Trophoblast cell (in vitro differentiated cells and primary cell): ENCODE measurements at regions not wholly inside any gene's neighbourhood (a gene's known extent, or its start where the extent isn't known, plus 50 kb on each side); places are given as distances from the start of the nearest gene placed in this dataset.
A peak's percentile ranks its signal among the peaks of the same experiment; 100 is the strongest.

Source experiments
- DNase-seq, 2 donors: peaks; one replicate each; pipeline ENCODE4 v3.0.0-alpha.2; 2016
- H2AFZ ChIP-seq: 2 replicates; pipeline ENCODE4 v1.6.1; 2013; ENCODE audit warnings: low read length, moderate library complexity, mild to moderate bottlenecking; ENCODE audit not compliant: insufficient read depth, poor library complexity
- H2AK5ac ChIP-seq: 2 replicates; pipeline ENCODE4 v1.6.1; 2013; ENCODE audit warnings: mild to moderate bottlenecking, low read length
- H2BK120ac ChIP-seq: 2 replicates; pipeline ENCODE4 v1.6.1; 2013; ENCODE audit warnings: low read length, mild to moderate bottlenecking, moderate library complexity; ENCODE audit not compliant: insufficient read depth, poor library complexity
- H2BK12ac ChIP-seq: 2 replicates; pipeline ENCODE4 v1.6.1; 2013; ENCODE audit warnings: mild to moderate bottlenecking, low read length, moderate library complexity
- H2BK5ac ChIP-seq: 2 replicates; pipeline ENCODE4 v1.6.1; 2013; ENCODE audit warnings: low read length, low read depth, moderate library complexity, mild to moderate bottlenecking; ENCODE audit not compliant: poor library complexity
- H3K14ac ChIP-seq: 2 replicates; pipeline ENCODE4 v1.6.1; 2013; ENCODE audit warnings: mild to moderate bottlenecking, low read length
- H3K18ac ChIP-seq: 2 replicates; pipeline ENCODE4 v1.6.1; 2013; ENCODE audit warnings: mild to moderate bottlenecking, low read length
- H3K23ac ChIP-seq: 2 replicates; pipeline ENCODE4 v1.6.1; 2013; ENCODE audit warnings: low read length
- H3K27ac ChIP-seq: 2 replicates; pipeline ENCODE4 v1.5.1; 2013; ENCODE audit warnings: low read depth, mild to moderate bottlenecking, inconsistent platforms, low read length, moderate library complexity
- H3K27me3 ChIP-seq: 2 replicates; pipeline ENCODE4 v1.6.1; 2013; ENCODE audit warnings: inconsistent platforms, mild to moderate bottlenecking, low read length, moderate library complexity; ENCODE audit not compliant: insufficient read depth
- H3K36me3 ChIP-seq, 2 experiments: 1 replicate in 1 of 2; 2 replicates in 1 of 2; pipeline ENCODE4 v1.6.1; 2013; ENCODE audit warnings: low read length in 2 of 2, mild to moderate bottlenecking in 2 of 2, moderate library complexity in 1 of 2; ENCODE audit not compliant: insufficient read depth in 2 of 2, control insufficient read depth in 1 of 2
- H3K4ac ChIP-seq: 2 replicates; pipeline ENCODE4 v1.6.1; 2013; ENCODE audit warnings: low read depth, mild to moderate bottlenecking, low read length, moderate library complexity
- H3K4me1 ChIP-seq, 2 experiments: 1 replicate in 1 of 2; 2 replicates in 1 of 2; pipeline ENCODE4 v1.6.1; 2013; ENCODE audit warnings: low read length in 2 of 2, mild to moderate bottlenecking in 2 of 2, moderate library complexity in 1 of 2; ENCODE audit not compliant: insufficient read depth in 2 of 2, control insufficient read depth in 1 of 2
- H3K4me2 ChIP-seq: 2 replicates; pipeline ENCODE4 v1.6.1; 2013; ENCODE audit warnings: inconsistent platforms, mild to moderate bottlenecking, low read length, moderate library complexity
- H3K4me3 ChIP-seq: 2 replicates; pipeline ENCODE4 v1.5.1; 2013; ENCODE audit warnings: mild to moderate bottlenecking, low read depth, low read length, inconsistent platforms
- H3K79me1 ChIP-seq: one replicate; pipeline ENCODE4 v1.6.1; 2013; ENCODE audit warnings: low read length
- H3K79me2 ChIP-seq: 2 replicates; pipeline ENCODE4 v1.6.1; 2013; ENCODE audit warnings: low read length, mild to moderate bottlenecking; ENCODE audit not compliant: control insufficient read depth, insufficient read depth, poor library complexity
- H3K9ac ChIP-seq: 2 replicates; pipeline ENCODE4 v1.6.1; 2013; ENCODE audit warnings: mild to moderate bottlenecking, low read length
- H3K9me3 ChIP-seq: 2 replicates; pipeline ENCODE4 v1.6.1; 2013; ENCODE audit warnings: low read depth, mild to moderate bottlenecking, control low read depth, inconsistent platforms, low read length; ENCODE audit not compliant: insufficient read depth
- H4K12ac ChIP-seq: 2 replicates; pipeline ENCODE4 v1.6.1; 2013; ENCODE audit warnings: low read depth, mild to moderate bottlenecking, low read length, moderate library complexity
- H4K8ac ChIP-seq: 2 replicates; pipeline ENCODE4 v1.6.1; 2013; ENCODE audit warnings: low read depth, mild to moderate bottlenecking, low read length, moderate library complexity
- H4K91ac ChIP-seq: one replicate; pipeline ENCODE4 v1.6.1; 2013; ENCODE audit warnings: low read depth, mild to moderate bottlenecking, low read length, moderate library complexity
- WGBS: extraction: QIAGEN DNeasy Blood & Tissue Kit; methylation state at CpG from one replicate; pipeline ENCODE4 v1.1.7; 2013; ENCODE audit warnings: missing lambda C conversion rate; ENCODE audit not compliant: insufficient read length, insufficient coverage; ENCODE audit errors: extremely low coverage; 5-methylcytosine and 5-hydroxymethylcytosine counted together

DNA sequence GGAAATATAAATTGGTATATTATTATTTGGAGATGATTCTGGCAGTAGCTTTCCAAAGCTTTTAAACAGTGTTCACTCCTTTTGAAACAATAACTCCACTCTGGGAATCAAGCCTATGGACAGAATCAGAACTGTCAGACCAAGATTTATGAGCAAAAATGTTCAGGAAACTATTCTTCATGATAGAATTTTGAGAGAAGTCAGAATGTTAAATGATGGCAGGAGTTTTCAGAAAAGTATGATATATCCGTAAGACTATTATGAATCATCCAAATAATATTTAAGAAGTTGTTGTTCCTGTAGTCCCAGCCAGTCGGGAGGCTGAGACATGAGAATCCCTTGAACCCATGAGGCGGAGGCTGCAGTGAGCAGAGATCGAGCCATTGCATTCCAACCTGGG, 50.5 kb upstream of the ADGRG2 start:
- H3K4ac ChIP-seq: no peak overlapping the region
- H3K79me1 ChIP-seq: no peaks in the 10 kb centered on the region
- H3K18ac ChIP-seq: no peak overlapping the region
- H3K27me3 ChIP-seq: no peaks in the 10 kb centered on the region
- H3K36me3 ChIP-seq: no peaks in the 10 kb centered on the region
- H3K4me2 ChIP-seq: no peak overlapping the region
- H3K23ac ChIP-seq: no peak overlapping the region
- H3K79me2 ChIP-seq: no peaks in the 10 kb centered on the region
- no peak overlapping the region for H3K14ac ChIP-seq
- no CpG with 5 or more reads among the region's 4 CpGs for WGBS
- H2BK120ac ChIP-seq: no peak overlapping the region
- H3K9me3 ChIP-seq: no peaks in the 10 kb centered on the region
- no peak overlapping the region for H4K12ac ChIP-seq
- H2BK5ac ChIP-seq: no peak overlapping the region
- no peak overlapping the region for H2AK5ac ChIP-seq
- no peak overlapping the region for H3K4me3 ChIP-seq
- H3K27ac ChIP-seq: no peak overlapping the region
- H2BK12ac ChIP-seq: no peak overlapping the region
- peak in 1 of 2 donors; percentile 3 for DNase-seq
- H4K8ac ChIP-seq: no peak overlapping the region
- H2AFZ ChIP-seq: no peak overlapping the region
- H3K4me1 ChIP-seq: no peaks in the 10 kb centered on the region
- H3K9ac ChIP-seq: no peak overlapping the region
- H4K91ac ChIP-seq: no peak overlapping the region

DNA sequence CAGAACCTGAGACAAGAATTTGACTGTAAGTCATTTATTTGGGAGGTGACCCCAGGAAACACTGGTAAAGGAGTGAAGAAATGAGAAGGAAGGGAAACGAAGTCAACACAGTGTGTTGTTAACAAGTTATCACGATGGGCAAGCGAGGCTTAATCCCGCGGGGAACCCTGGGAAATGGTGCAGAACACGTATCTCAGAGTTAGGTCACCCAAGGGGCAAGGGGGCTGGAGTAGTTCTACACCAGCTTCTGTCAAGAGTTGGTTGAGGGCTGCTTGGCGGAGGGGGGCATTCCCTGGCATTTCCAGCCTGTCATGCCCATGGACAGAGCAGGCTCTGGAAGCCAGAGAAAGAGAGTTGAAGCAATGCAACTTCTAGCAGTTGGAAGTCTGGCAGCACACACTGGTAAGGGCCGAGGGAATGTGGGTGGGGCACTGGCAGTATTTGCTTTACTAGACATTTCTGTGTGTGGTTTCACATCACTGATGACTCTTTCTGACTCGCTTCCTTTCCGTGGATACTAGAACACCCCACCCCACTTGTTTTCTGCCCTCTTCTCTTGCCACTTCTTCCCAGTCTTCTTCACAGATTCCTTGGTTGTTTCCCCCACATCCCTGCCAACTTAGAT, 52.2 kb upstream of the ADGRG2 start:
- no peak overlapping the region for H4K12ac ChIP-seq
- no peak overlapping the region for H3K4ac ChIP-seq
- H2BK5ac ChIP-seq: no peak overlapping the region
- H2BK120ac ChIP-seq: no peak overlapping the region
- DNase-seq: no peak
- H3K4me3 ChIP-seq: no peak overlapping the region
- H3K4me2 ChIP-seq: no peak overlapping the region
- H3K9me3 ChIP-seq: no peaks in the 10 kb centered on the region
- no peak overlapping the region for H4K91ac ChIP-seq
- H2AK5ac ChIP-seq: no peak overlapping the region
- H3K79me2 ChIP-seq: no peaks in the 10 kb centered on the region
- no peak overlapping the region for H3K27ac ChIP-seq
- no peak overlapping the region for H4K8ac ChIP-seq
- H3K18ac ChIP-seq: no peak overlapping the region
- no peak overlapping the region for H3K9ac ChIP-seq
- H2AFZ ChIP-seq: no peak overlapping the region
- no peak overlapping the region for H3K14ac ChIP-seq
- no peak overlapping the region for H2BK12ac ChIP-seq
- no peaks in the 10 kb centered on the region for H3K4me1 ChIP-seq
- H3K79me1 ChIP-seq: no peaks in the 10 kb centered on the region
- no peak overlapping the region for H3K23ac ChIP-seq
- no CpG with 5 or more reads among the region's 10 CpGs for WGBS
- H3K27me3 ChIP-seq: no peaks in the 10 kb centered on the region
- no peaks in the 10 kb centered on the region for H3K36me3 ChIP-seq

DNA sequence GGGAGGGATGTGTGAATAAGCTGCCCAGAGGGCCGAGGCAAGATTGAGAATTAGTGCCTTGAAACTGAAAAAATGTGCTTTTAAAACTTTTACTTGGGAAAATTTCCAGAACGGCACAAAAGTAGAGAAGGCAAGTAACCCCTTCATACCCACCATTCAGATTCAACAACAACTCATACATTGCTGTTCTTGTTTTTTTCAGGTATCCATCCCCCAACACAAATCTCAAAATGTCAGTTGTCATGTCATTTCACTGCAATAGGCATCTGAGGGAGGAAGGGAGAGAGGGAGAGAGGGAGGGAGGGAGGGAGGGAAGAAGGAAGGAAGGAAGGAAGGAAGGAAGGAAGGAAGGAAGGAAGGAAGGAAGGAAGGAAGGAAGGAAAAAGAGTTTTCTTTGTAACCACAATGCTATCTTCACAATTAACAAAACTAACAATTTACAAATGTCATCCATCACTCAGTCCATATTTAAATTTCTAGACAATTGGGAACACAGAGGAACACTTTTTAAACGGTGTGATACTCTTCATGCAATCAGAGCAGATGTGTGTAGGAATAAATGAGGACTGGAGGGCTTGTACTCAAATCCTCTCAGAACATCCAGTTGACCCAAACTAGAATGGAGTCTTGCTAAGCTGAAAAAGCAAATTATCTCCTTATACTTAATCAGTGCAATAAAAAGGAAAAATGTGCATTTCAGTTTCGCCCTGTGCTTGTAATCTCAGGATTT, 54.8 kb upstream of the ADGRG2 start:
- Histone ChIP-seq H2BK5ac (no peak overlapping the region), H3K4me3 (no peak overlapping the region), H3K9ac (no peak overlapping the region), H3K4ac (no peak overlapping the region), H3K23ac (no peak overlapping the region), H2BK120ac (no peak overlapping the region), H3K4me2 (no peak overlapping the region), H3K4me1 (no peaks in the 10 kb centered on the region), H2AFZ (no peak overlapping the region), H4K91ac (no peak overlapping the region), H3K36me3 (no peaks in the 10 kb centered on the region), H2AK5ac (no peak overlapping the region), H4K12ac (no peak overlapping the region), H3K27me3 (no peaks in the 10 kb centered on the region), H4K8ac (no peak overlapping the region), H3K14ac (no peak overlapping the region), H3K79me1 (no peaks in the 10 kb centered on the region), H3K18ac (no peak overlapping the region), H3K27ac (no peak overlapping the region), H2BK12ac (no peak overlapping the region), H3K79me2 (no peaks in the 10 kb centered on the region), H3K9me3 (no peaks in the 10 kb centered on the region)
- no CpG with 5 or more reads among the region's 4 CpGs for WGBS
- DNase-seq: no peak

- Histone ChIP-seq H3K4me1 (no peaks in the 10 kb centered on the region), H3K27me3 (no peaks in the 10 kb centered on the region), H3K27ac (no peak overlapping the region), H4K12ac (no peak overlapping the region), H4K91ac (no peak overlapping the region), H3K4me3 (no peak overlapping the region), H3K36me3 (no peaks in the 10 kb centered on the region), H3K9ac (no peak overlapping the region), H3K14ac (no peak overlapping the region), H3K79me2 (no peaks in the 10 kb centered on the region), H2AFZ (no peak overlapping the region), H3K4ac (no peak overlapping the region), H2BK12ac (no peak overlapping the region), H3K9me3 (no peaks in the 10 kb centered on the region), H3K79me1 (no peaks in the 10 kb centered on the region), H2BK5ac (no peak overlapping the region), H4K8ac (no peak overlapping the region), H3K23ac (no peak overlapping the region), H3K4me2 (no peak overlapping the region), H2BK120ac (no peak overlapping the region), H3K18ac (no peak overlapping the region), H2AK5ac (no peak overlapping the region)
- no peak for DNase-seq
- no CpG with 5 or more reads among the region's 6 CpGs for WGBS
Measured at GRCh38 chrX:19177721-19178120, 55.5 kb upstream of the ADGRG2 start.
